KBM-7 (cell line): ENCODE measurements at regions not wholly inside any gene's neighbourhood (a gene's known extent, or its start where the extent isn't known, plus 50 kb on each side); places are given as distances from the start of the nearest gene placed in this dataset.
A peak's percentile ranks its signal among the peaks of the same experiment; 100 is the strongest.

ENCODE experiments used
- DNase-seq: peaks from one replicate; pipeline ENCODE4 v3.0.0-alpha.2; 2015
- in situ Hi-C: fragments of 300-500 bp; cut with MboI; formaldehyde crosslinking; loops from 2 replicates; pipeline ENCODE4 v1.14.3; 2020; ENCODE audit warnings: low sequenced_read_pairs, low pct_unique_long_range_greater_than_20kb, mixed read lengths

DNA sequence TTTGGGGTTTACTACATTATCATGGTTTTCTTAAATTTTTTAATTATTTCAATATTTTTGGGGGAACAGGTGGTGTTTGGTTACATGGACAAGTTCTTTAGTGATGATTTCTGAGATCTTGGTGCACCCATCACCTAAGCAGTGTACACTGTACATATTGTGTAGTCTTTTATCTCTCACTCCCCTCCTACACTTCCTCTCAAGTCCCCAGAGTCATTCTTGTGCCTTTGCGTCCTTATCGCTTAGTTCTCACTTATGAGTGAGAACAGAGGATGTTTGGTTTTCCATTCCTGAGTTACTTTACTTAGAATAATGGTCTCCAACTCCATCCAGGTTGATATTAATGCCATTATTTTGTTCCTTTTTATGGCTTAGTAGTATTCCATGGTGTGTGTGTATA, 130.9 kb upstream of the CD93 start:
- in situ Hi-C loops = loop anchor here (25.0 kb wide), 1 partner anchor 120 kb away; no protein-coding TSS in a partner anchor
- no peak for DNase-seq

DNA sequence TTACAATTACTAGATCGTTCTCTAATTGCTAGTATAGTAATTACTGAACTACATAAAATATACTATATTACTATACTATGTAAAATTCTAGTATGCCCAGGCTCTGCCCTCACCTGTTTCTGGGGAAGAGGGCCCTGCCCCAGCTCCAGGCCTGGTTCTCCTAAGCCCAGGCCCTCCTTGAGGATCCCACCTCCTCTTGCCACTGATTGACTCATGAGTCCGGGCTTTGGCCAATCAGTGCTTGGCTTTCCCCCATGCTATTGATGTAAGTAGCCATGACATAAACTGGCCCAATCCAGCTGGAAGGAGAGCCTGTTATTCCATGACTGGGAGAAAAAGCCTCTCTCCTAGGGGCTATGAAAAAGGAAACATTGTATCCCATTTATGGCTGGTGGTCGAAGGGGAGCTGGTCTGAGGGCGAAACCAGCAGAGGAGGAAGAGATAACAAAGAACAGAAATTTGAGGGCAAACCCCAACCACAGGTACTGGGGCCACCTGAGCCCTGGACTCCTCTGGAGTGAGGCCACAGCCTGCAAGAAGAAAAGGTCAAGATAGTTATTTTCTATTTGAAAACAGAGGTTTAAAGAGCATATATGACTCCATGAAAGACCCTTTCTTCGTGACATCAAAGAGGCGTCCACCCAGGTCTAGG, 129.3 kb upstream of the CD93 start:
- DNase-seq = no peak
- in situ Hi-C loops = loop anchor here (25.0 kb wide), 1 partner anchor 122 kb away; no protein-coding TSS in a partner anchor

DNA sequence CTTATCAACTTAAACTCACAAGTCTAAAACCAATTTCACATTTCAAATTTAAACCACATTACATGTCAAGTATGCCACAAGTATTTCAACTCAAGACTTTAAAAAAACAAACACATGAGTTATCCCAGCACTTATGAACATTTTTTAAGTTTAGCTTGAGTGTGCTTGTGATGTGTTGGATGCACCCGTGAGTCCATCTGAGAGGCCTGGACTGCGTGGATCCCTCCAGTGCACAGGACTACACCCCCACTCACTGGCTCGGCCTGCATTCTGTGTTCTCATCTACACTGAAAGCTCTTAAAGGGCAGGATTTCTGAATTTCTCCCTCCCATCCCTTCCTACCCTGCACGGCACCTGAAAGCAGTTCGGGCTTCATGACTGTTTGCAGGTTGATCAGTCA, 128.8 kb upstream of the CD93 start:
- in situ Hi-C loops = loop anchor here (25.0 kb wide), 1 partner anchor 122 kb away; no protein-coding TSS in a partner anchor
- DNase-seq = no peak

DNA sequence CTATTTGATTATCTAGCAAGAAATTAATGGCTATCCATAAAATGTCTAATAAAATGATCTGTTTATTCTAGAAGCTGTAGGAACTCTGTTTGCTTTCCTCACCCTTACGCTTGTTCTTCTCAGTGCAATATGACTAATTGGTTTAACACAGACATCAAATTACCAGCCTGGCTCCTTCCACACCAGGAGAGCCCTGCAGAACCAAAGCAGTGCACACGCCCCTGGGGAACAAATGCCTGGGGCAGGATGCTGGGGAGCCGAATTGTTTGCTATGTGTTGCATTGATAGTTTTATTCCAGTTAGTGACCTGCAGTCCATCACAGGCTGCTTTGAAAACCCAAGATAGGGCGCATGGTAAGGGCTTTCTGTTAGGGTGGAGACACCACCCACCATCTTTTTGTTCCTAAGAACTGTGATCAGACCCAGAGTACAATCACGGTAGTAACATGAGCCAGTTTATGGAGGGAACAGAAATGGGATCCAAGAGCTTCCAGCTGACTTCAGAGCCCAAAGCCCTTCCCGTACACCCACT, 126.4 kb upstream of the CD93 start:
- DNase-seq = no peak
- in situ Hi-C loops = loop anchor here (25.0 kb wide), 1 partner anchor 125 kb away; no protein-coding TSS in a partner anchor

DNA sequence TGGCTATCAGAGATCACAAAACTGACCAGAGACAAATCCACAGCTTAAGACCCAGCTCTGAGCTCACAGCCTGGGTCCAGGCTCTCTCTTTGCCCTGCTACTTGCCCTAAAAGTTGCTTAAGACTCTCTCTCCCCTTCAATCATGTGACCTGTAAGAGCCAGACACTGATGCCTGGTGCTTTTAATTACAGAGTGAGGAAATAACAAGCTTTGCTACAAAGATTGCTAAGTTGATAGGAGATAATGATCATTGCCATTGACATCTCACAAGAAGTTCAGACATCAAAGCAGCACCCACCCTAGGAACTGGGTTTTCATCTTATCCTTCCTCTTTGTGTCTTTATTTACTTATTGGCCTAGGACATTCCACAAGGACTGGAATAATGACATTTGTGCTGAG, 125.9 kb upstream of the CD93 start:
- in situ Hi-C loops = loop anchor here (25.0 kb wide), 1 partner anchor 125 kb away; no protein-coding TSS in a partner anchor
- DNase-seq = no peak

DNA sequence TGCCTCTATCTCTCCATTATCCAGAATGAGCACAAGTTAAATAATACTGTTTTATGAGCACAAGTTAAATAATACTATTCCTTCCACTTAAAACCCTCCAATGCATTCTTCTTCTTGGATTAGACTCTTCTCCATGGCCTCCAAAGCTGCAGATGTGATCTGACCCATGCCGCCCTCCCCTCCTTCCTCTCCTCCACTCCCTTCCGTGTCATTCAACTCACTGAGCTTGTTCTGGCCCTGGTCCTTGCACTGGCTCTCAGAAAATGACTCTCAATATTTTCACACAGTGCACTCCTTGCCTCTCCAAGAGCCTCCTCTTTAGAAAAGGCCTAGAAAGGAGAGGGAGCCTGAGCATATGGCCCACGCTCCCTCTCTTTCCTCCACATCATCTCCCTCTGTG, 125.0 kb upstream of the CD93 start:
- in situ Hi-C loops = loop anchor here (25.0 kb wide), 1 partner anchor 126 kb away; no protein-coding TSS in a partner anchor
- no peak for DNase-seq

DNA sequence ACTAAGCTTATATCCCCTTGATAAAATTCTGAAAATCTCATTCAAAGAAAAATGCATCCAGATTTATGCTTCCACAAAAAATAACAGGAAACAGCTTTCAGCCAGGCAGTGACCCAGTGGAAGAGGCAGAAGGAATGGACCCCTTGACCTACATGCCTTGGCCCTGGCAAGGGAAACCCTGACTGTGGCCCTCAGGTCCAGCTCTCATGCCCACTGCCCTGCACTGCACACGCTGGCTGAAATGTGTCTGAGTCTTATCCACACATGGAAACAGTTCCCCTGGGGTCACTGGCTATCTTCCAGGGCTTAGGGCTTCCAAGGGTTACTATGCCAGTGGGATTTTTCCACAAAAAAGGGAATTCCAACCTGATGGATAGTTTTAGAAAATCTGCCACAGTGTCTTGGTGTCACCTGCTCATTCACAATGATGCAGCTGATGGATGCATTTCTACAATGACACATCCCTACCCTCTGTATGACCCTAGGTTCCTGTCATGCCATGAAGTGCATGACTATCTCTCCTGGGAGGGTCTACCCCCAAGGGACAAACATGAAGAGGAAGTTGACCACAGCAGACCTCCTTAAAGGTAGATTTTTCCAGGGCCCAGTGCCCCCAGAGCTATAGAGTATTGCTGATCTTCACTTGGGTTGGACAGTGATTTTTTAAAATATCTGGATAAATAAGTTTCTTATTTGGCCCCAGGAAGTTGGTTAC, 121.9 kb upstream of the CD93 start:
- in situ Hi-C loops = loop anchor here (25.0 kb wide), 1 partner anchor 129 kb away; no protein-coding TSS in a partner anchor
- DNase-seq = no peak

DNA sequence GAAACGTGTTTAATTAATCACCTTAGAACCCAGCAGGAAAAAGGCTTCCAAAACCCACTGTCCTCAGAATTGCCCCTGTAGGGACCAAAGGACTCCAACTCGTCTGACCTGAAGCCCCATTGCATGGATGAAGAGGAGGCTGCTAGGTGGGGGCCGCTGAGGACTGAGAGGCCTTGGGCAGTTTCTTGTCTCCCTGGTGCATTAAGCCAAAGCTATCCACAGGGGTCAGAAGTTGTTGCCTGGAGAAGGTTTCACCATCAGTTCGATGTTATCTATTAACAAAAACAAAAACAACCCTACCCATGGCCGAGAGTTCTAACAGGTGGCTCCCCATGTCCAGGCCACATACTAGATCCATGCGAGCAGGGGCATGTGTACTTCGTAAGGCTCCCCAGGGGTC, 120.9 kb upstream of the CD93 start:
- no peak for DNase-seq
- in situ Hi-C loops = loop anchor here (25.0 kb wide), 1 partner anchor 130 kb away; no protein-coding TSS in a partner anchor

DNA sequence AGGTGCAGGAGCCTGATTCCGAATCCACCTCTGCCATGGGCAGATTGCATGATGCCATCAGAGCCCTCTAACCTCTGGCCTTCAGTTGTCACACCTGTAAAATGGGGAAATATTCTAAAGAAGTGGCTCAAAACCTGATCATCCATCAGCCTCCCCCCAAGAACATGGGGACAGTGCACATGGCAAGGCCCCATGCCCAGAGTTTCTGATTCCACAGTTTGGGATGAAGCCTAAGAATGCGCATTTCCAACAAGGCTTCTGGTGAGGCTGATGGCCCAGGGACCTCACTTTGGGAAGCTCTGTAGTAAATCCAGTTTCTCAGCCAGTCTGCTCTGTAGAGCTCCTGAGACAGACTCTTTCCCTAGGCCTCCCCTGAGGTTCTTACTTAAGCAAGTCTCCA, 119.9 kb upstream of the CD93 start:
- DNase-seq = no peak
- in situ Hi-C loops = loop anchor here (25.0 kb wide), 1 partner anchor 131 kb away; no protein-coding TSS in a partner anchor

DNA sequence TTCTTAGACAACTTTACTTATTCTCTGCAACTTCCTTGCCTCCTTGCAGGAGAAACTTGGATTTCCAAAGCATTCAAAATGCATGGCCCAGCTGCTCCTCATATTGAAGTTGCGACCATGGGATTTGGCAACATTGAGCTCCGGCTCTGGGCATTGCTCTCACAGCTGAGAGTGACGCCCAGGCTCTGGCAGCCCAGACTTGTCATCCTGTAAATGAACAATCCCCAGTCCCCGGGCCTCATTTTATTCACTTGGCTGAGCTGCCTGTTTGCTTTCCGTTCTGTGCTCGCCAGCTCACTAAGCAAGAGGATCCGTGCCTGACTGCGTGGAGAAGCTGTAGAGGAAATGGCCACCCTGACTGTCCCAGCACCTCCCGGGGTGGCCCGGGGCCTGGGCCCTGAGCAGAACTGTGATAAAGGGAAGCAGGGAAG, 119.5 kb upstream of the CD93 start:
- in situ Hi-C loops = loop anchor here (25.0 kb wide), 1 partner anchor 132 kb away; no protein-coding TSS in a partner anchor
- DNase-seq = no peak

DNA sequence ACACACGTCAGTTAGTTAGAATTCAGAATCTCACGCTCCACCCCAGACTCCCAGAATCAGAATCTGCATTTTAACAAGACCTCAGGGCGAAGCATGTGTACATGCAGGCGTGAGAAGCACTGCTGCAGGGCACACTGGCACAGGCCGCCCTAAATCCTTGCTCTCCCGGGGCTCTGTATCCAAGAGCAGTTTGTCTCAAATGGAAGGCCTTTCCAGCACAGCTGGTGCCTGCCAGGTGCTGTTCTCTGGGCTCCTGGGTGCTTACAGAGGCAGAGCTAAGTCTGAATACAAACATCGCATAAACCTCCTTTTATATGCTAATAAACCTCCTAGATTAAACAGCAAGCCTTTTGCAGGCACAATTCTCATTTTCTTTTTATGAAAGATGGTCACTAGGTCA, 119.1 kb upstream of the CD93 start:
- in situ Hi-C loops = loop anchor here (25.0 kb wide), 1 partner anchor 132 kb away; no protein-coding TSS in a partner anchor
- no peak for DNase-seq

DNA sequence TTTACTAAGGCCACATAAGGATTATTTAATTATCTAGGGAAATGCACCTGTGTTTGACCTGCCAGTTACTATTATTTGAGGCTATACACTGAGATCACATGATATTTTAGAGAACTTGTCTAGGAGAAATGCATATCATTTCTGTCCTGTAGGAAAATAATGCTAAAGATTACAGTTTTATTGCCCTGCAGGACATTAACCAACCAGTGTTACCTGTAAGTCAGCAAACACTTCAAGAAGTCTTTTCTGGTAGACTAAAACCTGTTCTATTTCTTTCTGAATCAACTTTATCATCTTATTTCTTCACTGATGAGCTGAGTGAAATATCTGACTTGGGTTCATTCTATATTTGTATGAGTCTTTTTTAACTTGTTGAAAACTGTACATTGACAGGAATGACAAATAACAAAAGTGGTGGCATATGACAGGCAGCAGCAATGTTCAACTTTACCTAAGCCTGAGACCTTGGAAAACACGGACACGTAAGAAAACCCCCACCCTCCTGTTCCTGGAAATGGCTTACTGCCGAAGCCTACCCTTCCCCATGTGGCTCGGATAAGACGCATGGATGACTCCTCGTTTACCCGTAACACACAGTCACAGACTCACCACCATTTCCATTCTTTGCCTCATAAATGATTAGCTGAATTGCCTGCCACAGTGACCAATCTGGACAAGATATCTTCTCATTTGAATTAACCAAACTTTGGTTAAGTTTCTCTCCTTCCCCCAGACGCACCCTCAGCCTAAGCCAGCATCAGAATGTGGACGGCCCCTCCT, 118.0 kb upstream of the CD93 start:
- in situ Hi-C loops = loop anchor here (25.0 kb wide), 1 partner anchor 133 kb away; no protein-coding TSS in a partner anchor

DNA sequence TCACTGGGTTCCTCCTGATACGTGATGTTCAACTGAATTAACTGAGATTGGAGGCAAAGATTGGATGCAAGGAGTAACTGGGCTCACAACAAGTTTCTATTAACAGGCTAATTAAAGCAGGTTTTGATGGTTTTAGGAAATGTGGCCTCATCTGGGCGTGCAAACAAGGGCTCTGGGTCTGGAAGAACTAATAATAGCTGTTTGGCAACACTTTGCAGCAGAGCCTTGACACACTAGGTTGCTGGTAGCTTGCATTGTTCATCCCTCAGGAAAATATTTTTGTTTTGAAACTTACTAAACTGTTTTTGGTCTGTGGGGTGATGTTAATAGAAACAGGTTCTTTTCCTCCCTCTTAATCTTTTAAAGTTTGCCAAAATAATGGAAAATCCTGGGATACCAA, 117.2 kb upstream of the CD93 start:
- DNase-seq = no peak
- in situ Hi-C loops = loop anchor here (25.0 kb wide), 1 partner anchor 134 kb away; no protein-coding TSS in a partner anchor

More for the DNA sequence above, 118.0 kb upstream of the CD93 start:
- DNase-seq = no peak

DNA sequence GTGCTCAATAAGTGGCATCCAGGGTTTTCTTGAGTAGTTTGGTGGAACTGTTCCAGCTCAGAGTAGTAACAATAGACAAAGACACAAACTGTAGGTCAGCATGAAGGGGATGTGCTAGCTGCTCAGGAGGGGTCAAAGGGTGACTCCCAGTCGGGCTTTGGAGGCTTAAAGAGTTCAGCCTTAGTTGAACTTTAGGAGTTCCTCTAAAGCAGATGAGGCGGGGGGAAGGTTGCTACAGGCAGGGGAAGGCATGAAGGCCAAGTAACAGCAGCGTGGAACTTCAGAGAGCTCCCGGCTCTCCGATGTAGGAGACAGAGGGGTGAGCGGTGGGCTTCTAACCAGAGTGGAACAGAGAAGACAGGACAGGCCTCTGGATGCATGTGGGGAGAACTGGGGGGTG, 115.5 kb upstream of the CD93 start:
- DNase-seq = no peak
- in situ Hi-C loops = loop anchor here (25.0 kb wide), 1 partner anchor 136 kb away; no protein-coding TSS in a partner anchor

DNA sequence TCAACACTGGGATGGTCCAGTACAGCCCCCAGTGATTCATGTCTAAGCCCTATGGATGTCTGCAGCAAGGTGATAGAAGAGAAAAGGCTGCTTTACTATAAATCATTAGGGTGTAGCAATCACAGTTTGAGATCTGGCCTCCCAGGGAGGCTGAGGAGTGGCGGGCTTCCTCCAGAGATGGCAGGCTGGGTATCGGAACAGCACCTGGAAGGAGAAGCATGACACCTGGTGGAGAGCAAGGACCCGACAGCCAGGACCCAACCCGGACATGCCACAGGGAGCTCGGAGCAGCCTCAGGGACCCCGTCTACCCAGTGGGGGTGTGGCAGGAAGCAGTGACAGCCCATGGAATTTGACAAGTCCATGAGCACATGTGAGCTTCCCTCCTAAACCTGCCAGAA, 114.8 kb upstream of the CD93 start:
- in situ Hi-C loops = loop anchor here (25.0 kb wide), 1 partner anchor 136 kb away; no protein-coding TSS in a partner anchor
- DNase-seq = peak; percentile 40

DNA sequence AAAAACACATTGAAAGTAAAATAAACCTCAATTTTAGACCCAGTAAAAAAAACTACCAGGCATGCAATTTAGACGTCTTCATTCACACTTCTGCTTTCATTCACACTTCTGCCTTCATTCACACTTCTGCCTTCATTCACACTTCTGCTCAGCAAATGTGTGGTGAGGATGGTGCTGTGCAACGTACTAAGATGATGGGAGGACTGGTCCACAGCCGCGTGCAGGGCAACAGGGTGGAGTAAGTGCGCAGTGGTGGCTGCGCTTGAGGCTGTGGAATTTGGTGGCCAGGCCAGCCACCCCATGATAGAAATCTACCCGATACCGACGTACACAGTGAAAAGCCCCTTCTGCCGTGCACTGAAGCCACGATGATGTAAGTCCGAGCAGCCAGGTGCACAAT, 114.3 kb upstream of the CD93 start:
- no peak for DNase-seq
- in situ Hi-C loops = loop anchor here (25.0 kb wide), 1 partner anchor 137 kb away; no protein-coding TSS in a partner anchor

DNA sequence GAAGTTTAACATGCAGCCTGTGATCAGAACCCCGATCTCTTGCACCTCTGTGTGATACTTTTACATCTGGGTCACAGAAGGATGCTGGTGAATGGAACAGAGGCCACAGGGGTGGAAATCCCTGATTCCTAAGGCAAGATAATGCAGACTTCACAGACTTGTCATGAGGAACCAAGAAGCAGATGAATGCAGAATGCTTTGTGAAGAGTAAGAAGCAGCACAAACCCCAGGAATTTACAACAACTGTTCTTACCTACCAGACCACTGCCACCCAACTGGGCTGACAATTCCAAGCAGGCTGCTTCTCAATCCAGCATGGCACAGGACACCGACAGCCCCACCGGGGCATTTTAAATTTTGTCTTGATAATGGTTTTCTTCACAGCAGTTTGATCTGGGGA, 113.2 kb upstream of the CD93 start:
- no peak for DNase-seq
- in situ Hi-C loops = no loop called here

DNA sequence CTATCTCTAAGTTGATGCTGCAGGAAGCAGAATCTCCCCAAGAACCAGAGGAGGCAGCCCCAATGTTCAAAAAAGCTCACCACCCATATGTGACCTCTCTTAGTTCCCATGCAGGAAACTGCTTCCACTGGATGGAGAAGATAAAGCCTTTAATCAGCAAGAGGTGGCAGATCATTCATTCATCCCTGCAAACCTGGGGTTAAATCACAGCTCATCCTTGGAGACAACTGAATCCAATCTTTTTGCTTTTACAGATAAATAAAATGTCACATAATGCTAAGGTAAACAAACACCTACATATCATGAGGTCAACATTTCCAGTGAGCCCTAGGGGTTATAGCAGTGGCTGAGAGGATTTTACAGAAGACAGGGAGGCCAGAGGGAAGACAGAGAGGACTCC, 112.7 kb upstream of the CD93 start:
- no peak for DNase-seq
- in situ Hi-C loops = no loop called here

DNA sequence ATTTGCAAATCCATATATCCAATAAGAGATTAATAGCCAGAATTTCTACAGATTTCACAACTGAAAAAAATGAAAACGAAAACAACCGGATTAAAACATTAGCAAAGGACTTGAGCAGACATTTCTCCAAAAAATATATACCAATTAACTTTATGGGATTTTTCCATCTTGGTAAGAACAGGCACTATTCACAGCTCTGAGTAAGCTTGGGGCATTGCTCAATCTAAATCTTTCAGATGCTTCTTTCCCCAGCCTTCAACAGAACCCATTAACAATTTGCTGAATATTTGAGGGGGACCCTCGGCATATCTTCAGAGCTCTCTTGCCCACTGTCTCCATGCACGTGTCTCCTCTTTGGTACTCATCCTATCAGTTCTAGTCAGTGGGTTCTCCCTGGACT, 111.7 kb upstream of the CD93 start:
- no peak for DNase-seq
- in situ Hi-C loops = no loop called here
